DMS114 treated with DMSO at 0.1 percent for 48 hours (cell line): ENCODE measurements at regions not wholly inside any gene's neighbourhood (a gene's known extent, or its start where the extent isn't known, plus 50 kb on each side); places are given as distances from the start of the nearest gene placed in this dataset.
"Not testable (repeated sequence)": the region's sequence is repeated elsewhere in the genome, so short reads cannot be mapped to it uniquely, and the experiment has no call there.

Experiments used
- DNase-seq: peaks from one replicate; lab custom pipeline; 2025; ENCODE audit not compliant: unreplicated experiment; lab: John Stamatoyannopoulos, UW

GRCh38 chr3:33956206-33956605 lies 157.8 kb downstream of the PDCD6IP start:
- DNase-seq = no peak

- DNase-seq = no peak
Observed at GRCh38 chr3:33956776-33957175, 158.3 kb downstream of the PDCD6IP start.

- DNase-seq = no peak
Observed at GRCh38 chr3:33957176-33957575, 158.7 kb downstream of the PDCD6IP start.

GRCh38 chr3:33958661-33959060 lies 160.2 kb downstream of the PDCD6IP start:
- DNase-seq = no peak

- DNase-seq = no peak
Observed at GRCh38 chr3:33962396-33962795, 164.0 kb downstream of the PDCD6IP start.

- DNase-seq = not testable (repeated sequence)
Observed at GRCh38 chr3:33970180-33970579, 171.8 kb downstream of the PDCD6IP start.

GRCh38 chr3:33971055-33971454 lies 172.6 kb downstream of the PDCD6IP start:
- DNase-seq = no peak

- no peak for DNase-seq
Observed at GRCh38 chr3:33975463-33975862, 177.0 kb downstream of the PDCD6IP start.

- no peak for DNase-seq
Observed at GRCh38 chr3:33977227-33977626, 178.8 kb downstream of the PDCD6IP start.

- no peak for DNase-seq
Observed at GRCh38 chr3:33980252-33980651, 181.8 kb downstream of the PDCD6IP start.

GRCh38 chr3:33982269-33982798 lies 183.9 kb downstream of the PDCD6IP start:
- no peak for DNase-seq

GRCh38 chr3:33982949-33983348 lies 184.5 kb downstream of the PDCD6IP start:
- not testable (repeated sequence) for DNase-seq

- no peak for DNase-seq
Observed at GRCh38 chr3:33989229-33989628, 190.8 kb downstream of the PDCD6IP start.

- DNase-seq = no peak
Observed at GRCh38 chr3:33991673-33992072, 193.2 kb downstream of the PDCD6IP start.

GRCh38 chr3:33993631-33994030 lies 195.2 kb downstream of the PDCD6IP start:
- DNase-seq = no peak

GRCh38 chr3:33994568-33994967 lies 196.1 kb downstream of the PDCD6IP start:
- no peak for DNase-seq

GRCh38 chr3:34000301-34000700 lies 201.9 kb downstream of the PDCD6IP start:
- no peak for DNase-seq

GRCh38 chr3:34001022-34001421 lies 202.6 kb downstream of the PDCD6IP start:
- DNase-seq = no peak

- no peak for DNase-seq
Observed at GRCh38 chr3:34001990-34002389, 203.6 kb downstream of the PDCD6IP start.

- DNase-seq = no peak
Observed at GRCh38 chr3:34002569-34003100, 204.2 kb downstream of the PDCD6IP start.

- DNase-seq = no peak
Observed at GRCh38 chr3:34005886-34006285, 207.5 kb downstream of the PDCD6IP start.

GRCh38 chr3:34008191-34008590 lies 209.8 kb downstream of the PDCD6IP start:
- no peak for DNase-seq
